GM21529 (cell line): ENCODE measurements at regions not wholly inside any gene's neighbourhood (a gene's known extent, or its start where the extent isn't known, plus 50 kb on each side); places are given as distances from the start of the nearest gene placed in this dataset.

ENCODE experiments used
- ATAC-seq: cut with Tn5 transposase; IDR thresholded peaks from one replicate; pipeline ENCODE4 v1.9.1; 2021; ENCODE audit not compliant: unreplicated experiment

GRCh38 chr3:72350761-72351505 is 497.3 kb downstream of the SHQ1 start:
- no peak for ATAC-seq

GRCh38 chr3:72348357-72348756 is 499.9 kb downstream of the SHQ1 start:
- no peak for ATAC-seq

- peak; percentile 55 for ATAC-seq
Measured at GRCh38 chr3:72347819-72348319, 500.4 kb downstream of the SHQ1 start.

GRCh38 chr3:72346526-72346926 is 501.7 kb downstream of the SHQ1 start:
- no peak for ATAC-seq

GRCh38 chr3:72345980-72346379 is 502.3 kb downstream of the SHQ1 start:
- ATAC-seq, result no peak

- ATAC-seq, result no peak
Measured at GRCh38 chr3:72345237-72345878, 502.9 kb downstream of the SHQ1 start.

- ATAC-seq, result no peak
Measured at GRCh38 chr3:72344647-72345046, 503.6 kb downstream of the SHQ1 start.

GRCh38 chr3:72344236-72344635 is 504.0 kb downstream of the SHQ1 start:
- no peak for ATAC-seq

- ATAC-seq, result no peak
Measured at GRCh38 chr3:72343078-72343477, 505.2 kb downstream of the SHQ1 start.

- ATAC-seq, result no peak
Measured at GRCh38 chr3:72342450-72342849, 505.8 kb downstream of the SHQ1 start.

- no peak for ATAC-seq
Measured at GRCh38 chr3:72341920-72342319, 506.3 kb downstream of the SHQ1 start.

- ATAC-seq, result no peak
Measured at GRCh38 chr3:72341380-72341770, 506.9 kb downstream of the SHQ1 start.

GRCh38 chr3:72340476-72341379 is 507.5 kb downstream of the SHQ1 start:
- ATAC-seq, result no peak

- ATAC-seq, result no peak
Measured at GRCh38 chr3:72340056-72340455, 508.2 kb downstream of the SHQ1 start.

- no peak for ATAC-seq
Measured at GRCh38 chr3:72339670-72340030, 508.6 kb downstream of the SHQ1 start.

GRCh38 chr3:72338942-72339669 is 509.1 kb downstream of the SHQ1 start:
- ATAC-seq, result no peak

- ATAC-seq, result no peak
Measured at GRCh38 chr3:72338082-72338941, 509.9 kb downstream of the SHQ1 start.

- no peak for ATAC-seq
Measured at GRCh38 chr3:72337480-72337855, 510.8 kb downstream of the SHQ1 start.

- no peak for ATAC-seq
Measured at GRCh38 chr3:72336821-72337479, 511.3 kb downstream of the SHQ1 start.
